HepG2 (cell line): ENCODE measurements at regions not wholly inside any gene's neighbourhood (a gene's known extent, or its start where the extent isn't known, plus 50 kb on each side); places are given as distances from the start of the nearest gene placed in this dataset.

Experiments
- ATAC-seq: fragments of 200-7000 bp; cut with Tn5 transposase; 3 replicates; pipeline ENCODE4 v1.9.1; 2020; ENCODE audit warnings: mild to moderate bottlenecking, moderate library complexity
- BruUV-seq: library from RNA; stranded (reverse); fragments of 400-500 nt; replicated peaks from 2 replicates; lab custom pipeline; 2021; lab: Mats Ljungman, UMichigan
- CTCF ChIA-PET: fragments of 300-600 bp; formaldehyde crosslinking; extraction: SDS; loops from one replicate; lab custom pipeline; 2021; ENCODE audit warnings: low total read pairs, inconsistent platforms, low intra/inter-chr PET ratio; lab: Yijun Ruan, JAX
- POLR2A ChIA-PET: fragments of 350-600 bp; sonication (Branson Sonifier 250); formaldehyde crosslinking; loops from one replicate; lab custom pipeline; 2020; ENCODE audit warnings: antibody characterized with exemption, inconsistent platforms; lab: Yijun Ruan, JAX
- DNase-seq: peaks from one replicate; pipeline ENCODE4 v3.0.0-alpha.2; 2015; ENCODE audit warnings: low spot score
- FAIRE-seq: peaks from 3 replicates; lab custom pipeline; 2011; peaks lifted over from hg19 to GRCh38; lab: Jason Lieb, UNC
- H2AFZ ChIP-seq: one replicate; pipeline ENCODE4 v1.6.1; 2011; ENCODE audit warnings: low read length, inconsistent platforms
- H3K27ac ChIP-seq: fragments of 300-600 bp; 3 replicates; pipeline ENCODE4 v1.8.0; 2011; ENCODE audit warnings: mixed run types, mild to moderate bottlenecking, mixed read lengths, low read length, inconsistent platforms; ENCODE audit not compliant: insufficient read depth; ENCODE audit errors: extremely low read length
- H3K27me3 ChIP-seq, 2 experiments: fragments of 200-600 bp in 1 of 2; 2 replicates in 1 of 2; 3 replicates in 1 of 2; pipeline versions ENCODE4 v1.6.0 to v1.8.0; 2011; ENCODE audit warnings: low read length in 2 of 2, mild to moderate bottlenecking in 2 of 2, moderate library complexity in 2 of 2, inconsistent platforms in 1 of 2; ENCODE audit not compliant: insufficient read depth in 2 of 2, control insufficient read depth in 1 of 2
- H3K36me3 ChIP-seq, 2 experiments: fragments of 200-600 bp in 1 of 2; replicated peaks in 1 of 2; 2 replicates in 1 of 2; 3 replicates in 1 of 2; pipeline versions ENCODE4 v1.5.1 to v1.8.0; 2011; ENCODE audit warnings: low read length in 2 of 2, inconsistent platforms in 1 of 2; ENCODE audit not compliant: insufficient read depth in 2 of 2, control insufficient read depth in 1 of 2
- H3K4me1 ChIP-seq: 2 replicates; pipeline ENCODE4 v1.5.1; 2012; ENCODE audit warnings: low read length, inconsistent platforms; ENCODE audit not compliant: insufficient read depth
- H3K4me2 ChIP-seq: 2 replicates; pipeline ENCODE4 v1.6.0; 2011; ENCODE audit warnings: low read depth, low read length, inconsistent platforms
- H3K4me3 ChIP-seq, 3 experiments: fragments of 200-600 bp in 1 of 3; sonication (generic), shearing (Covaris generic) in 1 of 3; replicated peaks in 1 of 3; 2 replicates each; pipeline ENCODE4 v1.5.1; 2011 to 2016; ENCODE audit warnings: low read length in 3 of 3, inconsistent platforms in 2 of 3, low read depth in 2 of 3, mild to moderate bottlenecking in 2 of 3, control low read depth in 1 of 3, mixed read lengths in 1 of 3; ENCODE audit not compliant: insufficient read depth in 1 of 3
- H3K79me2 ChIP-seq: one replicate; pipeline ENCODE4 v1.6.1; 2011; ENCODE audit warnings: low read length, inconsistent platforms; ENCODE audit not compliant: insufficient read depth
- H3K9ac ChIP-seq: 2 replicates; pipeline ENCODE4 v1.6.0; 2011; ENCODE audit warnings: mild to moderate bottlenecking, low read depth, low read length, inconsistent platforms; ENCODE audit not compliant: insufficient read depth
- H3K9me3 ChIP-seq: 2 replicates; pipeline ENCODE4 v1.5.1; 2012; ENCODE audit warnings: mild to moderate bottlenecking, low read length
- H4K20me1 ChIP-seq: 2 replicates; pipeline ENCODE4 v1.6.0; 2011; ENCODE audit warnings: inconsistent platforms, mild to moderate bottlenecking, low read length, moderate library complexity; ENCODE audit not compliant: insufficient read depth
- HNRNPL ChIP-seq: fragments of 200-400 bp; formaldehyde crosslinking; IDR thresholded peaks from 2 replicates; pipeline ENCODE4 v1.6.1; 2017; ENCODE audit warnings: mild to moderate bottlenecking, low read depth, low read length
- MAFK ChIP-seq, 2 experiments: IDR thresholded peaks in 1 of 2; conservative IDR thresholded peaks in 1 of 2; 2 replicates each; pipeline ENCODE4 v1.6.1; 2011; ENCODE audit warnings: improper control_type of control experiment in 2 of 2, low read length in 2 of 2
- PLRG1 ChIP-seq: fragments of 450-650 bp; conservative IDR thresholded peaks from 2 replicates; pipeline ENCODE4 v1.6.1; 2016
- RAD51 ChIP-seq: fragments of 450-650 bp; IDR thresholded peaks from 2 replicates; pipeline ENCODE4 v1.6.1; 2016; ENCODE audit warnings: borderline replicate concordance
- TSC22D2 ChIP-seq: sonication (generic); formaldehyde crosslinking; IDR thresholded peaks from 2 replicates; pipeline ENCODE4 v1.5.1; 2020; ENCODE audit warnings: missing genetic modification reagents, mild to moderate bottlenecking, borderline replicate concordance
- ZBED4 ChIP-seq: sonication (generic); formaldehyde crosslinking; IDR thresholded peaks from 2 replicates; pipeline ENCODE4 v1.4.0; 2020; ENCODE audit warnings: missing genetic modification reagents, borderline replicate concordance
- ZKSCAN8 ChIP-seq: IDR thresholded peaks from 2 replicates; pipeline ENCODE4 v1.6.1; 2016; ENCODE audit warnings: borderline replicate concordance, missing genetic modification reagents, missing compliant biosample characterization
- ZNF138 ChIP-seq: sonication (generic); formaldehyde crosslinking; IDR thresholded peaks from 2 replicates; pipeline ENCODE4 v1.5.0; 2020; ENCODE audit warnings: mild to moderate bottlenecking, low read depth, missing genetic modification reagents
- WGBS: methylation state at CpG from one replicate; pipeline ENCODE4 v1.1.6; 2017; ENCODE audit warnings: low lambda C conversion rate; 5-methylcytosine and 5-hydroxymethylcytosine counted together
- in situ Hi-C: cut with HindIII; loops from 2 replicates; pipeline ENCODE4 v1.10.0; 2017; ENCODE audit warnings: low pct_unique_long_range_greater_than_20kb; ENCODE audit not compliant: extremely low pct_ligation_motif_present
- intact Hi-C: fragments of 100-400 bp; cut with micrococcal nuclease; formaldehyde crosslinking; loops from one replicate; pipeline ENCODE4 v1.10.0; 2022; ENCODE audit not compliant: unreplicated experiment
- TF ChIP-seq, protein P1 (sequence below): sonication (generic); formaldehyde crosslinking; IDR thresholded peaks from 2 replicates; pipeline ENCODE4 v1.4.0; 2020; ENCODE audit warnings: missing genetic modification reagents
- TF ChIP-seq, protein P2 (sequence below): sonication (generic); formaldehyde crosslinking; IDR thresholded peaks from 2 replicates; pipeline ENCODE4 v1.5.1; 2020; ENCODE audit warnings: missing genetic modification reagents, mild to moderate bottlenecking, borderline replicate concordance

DNA sequence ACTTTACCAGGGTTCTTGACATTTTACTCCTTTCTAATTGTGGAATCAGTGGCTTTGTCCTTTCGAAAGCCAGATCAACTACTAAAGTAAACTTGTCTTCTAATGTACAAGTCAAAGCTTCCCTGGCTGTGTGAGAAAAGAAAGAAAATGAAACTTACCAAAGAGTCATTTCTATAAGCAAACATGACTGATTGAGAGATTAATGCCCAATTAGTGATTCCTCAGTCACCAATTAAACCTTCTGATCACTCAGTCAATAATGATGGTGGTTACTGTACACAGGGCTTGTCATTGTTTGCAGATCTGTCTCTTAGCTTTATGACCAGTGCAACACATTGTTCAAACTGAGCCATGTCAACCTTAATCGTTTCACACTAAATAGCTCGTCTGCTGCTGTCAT is 1168.4 kb upstream of the CITED2 start:
- ChIA-PET POLR2A (no interaction called here), CTCF (no interaction called here)
- Histone ChIP-seq H3K9me3 (peaks cover 57% of the 10 kb centered on the region), H3K4me2 (no peak overlapping the region), H3K4me1 (no peaks in the 10 kb centered on the region), H2AFZ (no peak overlapping the region), H3K9ac (no peak overlapping the region), H3K36me3 (no peaks in the 10 kb centered on the region), H4K20me1 (no peaks in the 10 kb centered on the region), H3K27me3 (no peaks in the 10 kb centered on the region), H3K27ac (no peak overlapping the region), H3K79me2 (no peaks in the 10 kb centered on the region), H3K4me3 (no peak overlapping the region)
- FAIRE-seq (no peak), ATAC-seq (no peak), DNase-seq (no peak)
- TF ChIP-seq ZKSCAN8 (CRISPR knock-in tag) (no peak), TSC22D2 (CRISPR knock-in tag) (no peak)
- WGBS: 7% methylated on average over 3 of the region's 3 CpGs
- in situ Hi-C loops (no loop called here), intact Hi-C loops (no loop called here)
- no TSS peak for BruUV-seq

GRCh38 chr6:140541288-140541687 is 1166.8 kb upstream of the CITED2 start:
- ATAC-seq (no peak), DNase-seq (no peak), FAIRE-seq (no peak)
- intact Hi-C loops: no loop called here
- Histone ChIP-seq H3K79me2 (no peaks in the 10 kb centered on the region), H3K9ac (no peak overlapping the region), H3K27ac (no peak overlapping the region), H3K4me3 (no peak overlapping the region), H3K4me2 (no peak overlapping the region), H3K36me3 (no peaks in the 10 kb centered on the region), H3K4me1 (no peaks in the 10 kb centered on the region), H3K9me3 (peaks cover 61% of the 10 kb centered on the region), H2AFZ (no peak overlapping the region), H4K20me1 (no peaks in the 10 kb centered on the region), H3K27me3 (no peaks in the 10 kb centered on the region)
- no TSS peak for BruUV-seq
- in situ Hi-C loops: no loop called here
- ChIA-PET CTCF (no interaction called here), POLR2A (no interaction called here)
- 64% methylated on average over 7 of the region's 7 CpGs for WGBS
- TF ChIP-seq ZBED4: no peak
- TF ChIP-seq, protein P1, sequence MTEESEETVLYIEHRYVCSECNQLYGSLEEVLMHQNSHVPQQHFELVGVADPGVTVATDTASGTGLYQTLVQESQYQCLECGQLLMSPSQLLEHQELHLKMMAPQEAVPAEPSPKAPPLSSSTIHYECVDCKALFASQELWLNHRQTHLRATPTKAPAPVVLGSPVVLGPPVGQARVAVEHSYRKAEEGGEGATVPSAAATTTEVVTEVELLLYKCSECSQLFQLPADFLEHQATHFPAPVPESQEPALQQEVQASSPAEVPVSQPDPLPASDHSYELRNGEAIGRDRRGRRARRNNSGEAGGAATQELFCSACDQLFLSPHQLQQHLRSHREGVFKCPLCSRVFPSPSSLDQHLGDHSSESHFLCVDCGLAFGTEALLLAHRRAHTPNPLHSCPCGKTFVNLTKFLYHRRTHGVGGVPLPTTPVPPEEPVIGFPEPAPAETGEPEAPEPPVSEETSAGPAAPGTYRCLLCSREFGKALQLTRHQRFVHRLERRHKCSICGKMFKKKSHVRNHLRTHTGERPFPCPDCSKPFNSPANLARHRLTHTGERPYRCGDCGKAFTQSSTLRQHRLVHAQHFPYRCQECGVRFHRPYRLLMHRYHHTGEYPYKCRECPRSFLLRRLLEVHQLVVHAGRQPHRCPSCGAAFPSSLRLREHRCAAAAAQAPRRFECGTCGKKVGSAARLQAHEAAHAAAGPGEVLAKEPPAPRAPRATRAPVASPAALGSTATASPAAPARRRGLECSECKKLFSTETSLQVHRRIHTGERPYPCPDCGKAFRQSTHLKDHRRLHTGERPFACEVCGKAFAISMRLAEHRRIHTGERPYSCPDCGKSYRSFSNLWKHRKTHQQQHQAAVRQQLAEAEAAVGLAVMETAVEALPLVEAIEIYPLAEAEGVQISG (CRISPR knock-in tag): no peak
- TF ChIP-seq HNRNPL: no peak
- TF ChIP-seq, protein P2, sequence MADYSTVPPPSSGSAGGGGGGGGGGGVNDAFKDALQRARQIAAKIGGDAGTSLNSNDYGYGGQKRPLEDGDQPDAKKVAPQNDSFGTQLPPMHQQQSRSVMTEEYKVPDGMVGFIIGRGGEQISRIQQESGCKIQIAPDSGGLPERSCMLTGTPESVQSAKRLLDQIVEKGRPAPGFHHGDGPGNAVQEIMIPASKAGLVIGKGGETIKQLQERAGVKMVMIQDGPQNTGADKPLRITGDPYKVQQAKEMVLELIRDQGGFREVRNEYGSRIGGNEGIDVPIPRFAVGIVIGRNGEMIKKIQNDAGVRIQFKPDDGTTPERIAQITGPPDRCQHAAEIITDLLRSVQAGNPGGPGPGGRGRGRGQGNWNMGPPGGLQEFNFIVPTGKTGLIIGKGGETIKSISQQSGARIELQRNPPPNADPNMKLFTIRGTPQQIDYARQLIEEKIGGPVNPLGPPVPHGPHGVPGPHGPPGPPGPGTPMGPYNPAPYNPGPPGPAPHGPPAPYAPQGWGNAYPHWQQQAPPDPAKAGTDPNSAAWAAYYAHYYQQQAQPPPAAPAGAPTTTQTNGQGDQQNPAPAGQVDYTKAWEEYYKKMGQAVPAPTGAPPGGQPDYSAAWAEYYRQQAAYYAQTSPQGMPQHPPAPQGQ (CRISPR knock-in tag): no peak
- no peak for TF ChIP-seq MAFK (conservative IDR thresholded peaks at IDR 0.05 in 1 of 2, IDR thresholded peaks at IDR 0.05 in 1 of 2; ENCODE audit: low read length in 2 of 2)
- no peak for TF ChIP-seq ZNF138 (CRISPR knock-in tag)
- no peak for TF ChIP-seq RAD51
- no peak for TF ChIP-seq PLRG1
